ENCODE measurements at regions not wholly inside any gene's neighbourhood (a gene's known extent, or its start where the extent isn't known, plus 50 kb on each side); places are given as distances from the start of the nearest gene placed in this dataset.

DNA sequence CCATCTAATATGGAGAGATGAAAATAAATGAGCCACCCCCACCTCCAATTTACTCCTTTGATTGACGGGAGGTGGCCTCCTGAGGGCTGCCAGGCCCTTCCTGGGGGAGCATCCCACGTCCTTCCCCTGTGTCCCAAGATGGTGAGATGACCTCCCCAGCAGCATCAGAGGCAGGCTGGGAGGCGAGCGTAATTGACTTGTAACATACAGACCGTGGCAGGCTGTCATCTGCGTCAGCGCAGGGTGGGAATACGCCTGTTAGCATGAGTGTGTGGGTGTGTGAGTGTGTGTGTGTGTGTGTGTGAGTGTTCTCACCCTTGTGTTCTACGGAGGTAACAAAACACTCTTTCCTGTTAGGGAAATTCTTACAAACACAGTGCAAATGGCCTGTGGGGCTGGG is 156.9 kb upstream of the CIBAR2 start:
- TF ChIP-seq, protein P1, sequence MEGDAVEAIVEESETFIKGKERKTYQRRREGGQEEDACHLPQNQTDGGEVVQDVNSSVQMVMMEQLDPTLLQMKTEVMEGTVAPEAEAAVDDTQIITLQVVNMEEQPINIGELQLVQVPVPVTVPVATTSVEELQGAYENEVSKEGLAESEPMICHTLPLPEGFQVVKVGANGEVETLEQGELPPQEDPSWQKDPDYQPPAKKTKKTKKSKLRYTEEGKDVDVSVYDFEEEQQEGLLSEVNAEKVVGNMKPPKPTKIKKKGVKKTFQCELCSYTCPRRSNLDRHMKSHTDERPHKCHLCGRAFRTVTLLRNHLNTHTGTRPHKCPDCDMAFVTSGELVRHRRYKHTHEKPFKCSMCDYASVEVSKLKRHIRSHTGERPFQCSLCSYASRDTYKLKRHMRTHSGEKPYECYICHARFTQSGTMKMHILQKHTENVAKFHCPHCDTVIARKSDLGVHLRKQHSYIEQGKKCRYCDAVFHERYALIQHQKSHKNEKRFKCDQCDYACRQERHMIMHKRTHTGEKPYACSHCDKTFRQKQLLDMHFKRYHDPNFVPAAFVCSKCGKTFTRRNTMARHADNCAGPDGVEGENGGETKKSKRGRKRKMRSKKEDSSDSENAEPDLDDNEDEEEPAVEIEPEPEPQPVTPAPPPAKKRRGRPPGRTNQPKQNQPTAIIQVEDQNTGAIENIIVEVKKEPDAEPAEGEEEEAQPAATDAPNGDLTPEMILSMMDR (IDR thresholded peaks at IDR 0.05) = no peak
- TF ChIP-seq POLR2A (IDR thresholded peaks at IDR 0.05) (no peak), EP300 (IDR thresholded peaks at IDR 0.05) (no peak)
